OCI-LY7 (cell line): ENCODE measurements at regions not wholly inside any gene's neighbourhood (a gene's known extent, or its start where the extent isn't known, plus 50 kb on each side); places are given as distances from the start of the nearest gene placed in this dataset.

Source experiments
- BruUV-seq: library from RNA; stranded (reverse); fragments of 400-500 nt; replicated peaks from 2 replicates; lab custom pipeline; 2021; lab: Mats Ljungman, UMichigan
- CTCF ChIA-PET: fragments of 300-600 bp; sonication (Branson Sonifier 250); formaldehyde crosslinking; loops from one replicate; lab custom pipeline; 2022; ENCODE audit warnings: antibody characterized with exemption; ENCODE audit not compliant: unreplicated experiment; lab: Charles Lee
- POLR2A ChIA-PET: fragments of 300-600 bp; sonication (Branson Sonifier 250); formaldehyde crosslinking; loops from one replicate; lab custom pipeline; 2022; ENCODE audit warnings: antibody characterized with exemption; lab: Charles Lee
- DNase-seq: peaks from one replicate; pipeline ENCODE4 v3.0.0-alpha.2; 2015; ENCODE audit warnings: low spot score
- H2AFZ ChIP-seq: fragments of 200-600 bp; sonication (generic), shearing (Covaris generic); 2 replicates; pipeline ENCODE4 v1.6.1; 2014; ENCODE audit warnings: mild to moderate bottlenecking, antibody characterized with exemption, low read length, moderate library complexity
- H3K27ac ChIP-seq: fragments of 200-600 bp; sonication (generic); 2 replicates; pipeline ENCODE4 v1.5.1; 2014; ENCODE audit warnings: mixed run types, low read depth, mild to moderate bottlenecking, moderate library complexity, low read length, inconsistent platforms; ENCODE audit not compliant: poor library complexity, severe bottlenecking
- H3K36me3 ChIP-seq: fragments of 200-600 bp; sonication (generic); 2 replicates; pipeline ENCODE4 v1.6.1; 2014; ENCODE audit warnings: mild to moderate bottlenecking, antibody characterized with exemption, low read length, moderate library complexity, mixed read lengths; ENCODE audit not compliant: insufficient read depth
- H3K4me1 ChIP-seq: fragments of 200-600 bp; sonication (generic); 2 replicates; pipeline ENCODE4 v1.5.1; 2014; ENCODE audit warnings: mild to moderate bottlenecking, low read length; ENCODE audit not compliant: insufficient read depth, poor library complexity, severe bottlenecking
- H3K4me2 ChIP-seq: fragments of 200-600 bp; sonication (generic); 2 replicates; pipeline ENCODE4 v1.6.1; 2014; ENCODE audit warnings: mild to moderate bottlenecking, low read length
- H3K4me3 ChIP-seq: fragments of 200-600 bp; sonication (generic); 2 replicates; pipeline ENCODE4 v1.5.1; 2014; ENCODE audit warnings: mild to moderate bottlenecking, low read depth, low read length; ENCODE audit not compliant: poor library complexity, severe bottlenecking
- H3K79me2 ChIP-seq: fragments of 200-600 bp; sonication (generic); 2 replicates; pipeline ENCODE4 v1.6.1; 2016; ENCODE audit warnings: low read depth, mild to moderate bottlenecking, low read length, moderate library complexity, mixed read lengths; ENCODE audit not compliant: insufficient read depth
- H3K9me2 ChIP-seq: fragments of 200-600 bp; sonication (generic); 2 replicates; pipeline ENCODE4 v1.6.1; 2016; ENCODE audit warnings: mild to moderate bottlenecking, low read length, mixed read lengths; ENCODE audit not compliant: insufficient read depth
- H3K9me3 ChIP-seq: fragments of 200-600 bp; sonication (generic); 2 replicates; pipeline ENCODE4 v1.6.1; 2014; ENCODE audit warnings: mild to moderate bottlenecking, mixed run types, low read length, mixed read lengths
- H4K20me1 ChIP-seq: fragments of 200-600 bp; sonication (generic); 2 replicates; pipeline ENCODE4 v1.6.1; 2014; ENCODE audit warnings: mild to moderate bottlenecking, antibody characterized with exemption, low read length, moderate library complexity, mixed read lengths; ENCODE audit not compliant: insufficient read depth
- CTCF ChIP-seq: fragments of 200-600 bp; sonication (generic); conservative IDR thresholded peaks from 2 replicates; pipeline ENCODE4 v1.5.1; 2014; ENCODE audit warnings: mild to moderate bottlenecking, antibody characterized with exemption, low read length, moderate library complexity, mixed read lengths
- EZH2phosphoT487 ChIP-seq: fragments of 200-600 bp; sonication (generic); IDR thresholded peaks from 2 replicates; pipeline ENCODE4 v1.6.1; 2018; ENCODE audit warnings: low read depth, borderline replicate concordance, mild to moderate bottlenecking, mixed run types, antibody characterized with exemption, low read length, moderate library complexity, mixed read lengths
- intact Hi-C: fragments of 100-400 bp; cut with micrococcal nuclease; formaldehyde crosslinking; loops from one replicate; pipeline ENCODE4 v1.10.0; 2022; ENCODE audit not compliant: unreplicated experiment

- no peak for DNase-seq
- Histone ChIP-seq H3K9me2 (no peaks in the 10 kb centered on the region), H3K4me2 (no peak overlapping the region), H3K4me1 (peaks cover 8% of the 10 kb centered on the region), H3K27ac (no peak overlapping the region), H3K4me3 (no peak overlapping the region), H2AFZ (no peak overlapping the region), H3K79me2 (no peaks in the 10 kb centered on the region), H3K9me3 (no peaks in the 10 kb centered on the region), H3K36me3 (no peaks in the 10 kb centered on the region), H4K20me1 (no peaks in the 10 kb centered on the region)
- TF ChIP-seq EZH2phosphoT487, result no peak
- no peak for TF ChIP-seq CTCF
- no TSS peak for BruUV-seq
- CTCF ChIA-PET, result no interaction called here
- POLR2A ChIA-PET, result no interaction called here
- intact Hi-C loops, result no loop called here
Measured at GRCh38 chr22:27153386-27153785, 496.0 kb downstream of the MIAT start.

GRCh38 chr22:27154717-27155116, 497.3 kb downstream of the MIAT start:
- CTCF ChIA-PET, result no interaction called here
- no peak for DNase-seq
- Histone ChIP-seq H3K4me1 (peaks cover 8% of the 10 kb centered on the region), H3K36me3 (no peaks in the 10 kb centered on the region), H3K9me3 (no peaks in the 10 kb centered on the region), H3K9me2 (no peaks in the 10 kb centered on the region), H2AFZ (no peak overlapping the region), H3K4me2 (no peak overlapping the region), H4K20me1 (no peaks in the 10 kb centered on the region), H3K79me2 (no peaks in the 10 kb centered on the region), H3K27ac (no peak overlapping the region), H3K4me3 (no peak overlapping the region)
- no TSS peak for BruUV-seq
- POLR2A ChIA-PET, result no interaction called here
- TF ChIP-seq EZH2phosphoT487, result no peak
- no peak for TF ChIP-seq CTCF
- intact Hi-C loops, result no loop called here

- no peaks in the 10 kb centered on the region for H4K20me1 ChIP-seq
- no peak overlapping the region for H3K4me3 ChIP-seq
- H3K9me2 ChIP-seq, result no peaks in the 10 kb centered on the region
- ChIA-PET CTCF (no interaction called here), POLR2A (no interaction called here)
- no TSS peak for BruUV-seq
- H3K4me1 ChIP-seq, result no peaks in the 10 kb centered on the region
- intact Hi-C loops, result no loop called here
- no peaks in the 10 kb centered on the region for H3K79me2 ChIP-seq
- no peak overlapping the region for H3K27ac ChIP-seq
- H3K4me2 ChIP-seq, result no peak overlapping the region
- no peak for DNase-seq
- H2AFZ ChIP-seq, result no peak overlapping the region
- H3K36me3 ChIP-seq, result no peaks in the 10 kb centered on the region
- H3K9me3 ChIP-seq, result no peaks in the 10 kb centered on the region
- TF ChIP-seq EZH2phosphoT487 (no peak), CTCF (no peak)
Measured at GRCh38 chr22:27156821-27157489, 499.6 kb downstream of the MIAT start.
